ENCODE measurements at regions not wholly inside any gene's neighbourhood (a gene's known extent, or its start where the extent isn't known, plus 50 kb on each side); places are given as distances from the start of the nearest gene placed in this dataset.

DNA sequence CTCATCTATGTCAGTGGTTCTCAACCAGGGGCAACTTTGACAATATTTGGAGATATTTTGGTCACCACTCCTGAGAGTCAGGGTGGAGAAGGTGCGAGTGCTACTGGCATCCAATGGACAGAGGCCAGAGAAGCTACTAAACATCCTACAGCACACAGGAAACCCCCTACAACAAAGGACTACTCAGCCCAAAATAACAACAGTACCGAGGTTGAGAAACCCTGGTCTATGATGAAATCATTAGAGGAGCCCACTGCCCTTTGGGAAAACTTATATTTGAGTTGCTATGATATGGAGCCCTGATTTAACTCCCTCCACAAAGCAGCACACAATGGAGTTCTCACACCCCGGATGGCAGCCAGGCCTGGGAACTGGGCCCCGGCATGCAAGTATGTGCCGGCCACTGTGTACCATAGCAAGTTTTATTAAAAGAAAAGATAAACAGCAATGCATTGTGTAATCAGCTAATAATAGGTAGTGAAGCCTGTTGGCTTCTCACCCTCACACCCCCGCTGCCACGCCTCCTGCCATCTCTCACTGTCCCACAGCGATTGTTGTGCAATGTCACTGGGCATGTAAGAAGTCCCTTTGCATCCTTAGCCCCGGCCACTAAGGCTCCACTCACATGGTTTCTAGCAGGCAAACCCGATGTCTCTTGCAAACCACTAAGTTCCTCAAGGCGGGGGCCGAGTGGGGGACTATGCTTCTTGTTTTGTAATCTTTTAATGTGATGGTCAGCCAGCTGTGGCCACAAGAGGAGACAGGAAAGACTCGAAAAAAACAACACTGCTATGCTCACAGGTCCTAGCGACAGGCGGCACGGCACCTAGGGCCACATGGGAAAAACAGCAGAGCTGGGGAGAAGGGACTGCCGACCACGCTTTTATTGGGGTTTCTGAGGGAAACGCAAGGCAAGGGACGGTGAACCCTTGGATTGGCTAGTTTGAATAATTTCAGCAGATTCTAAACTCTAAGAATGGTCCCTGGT lies 110.0 kb downstream of the AQP9 start:
- H3K4me3 ChIP-seq (ENCODE audit: low read depth, poor library complexity, severe bottlenecking): no peak overlapping the region
- WGBS, 2 donors: 85 to 86% methylated on average over 20 of the region's 20 CpGs
- intact Hi-C loops (cut with DNase I; ENCODE audit: low total_unique reads): no loop called here
- no peak for TF ChIP-seq POLR2A (IDR thresholded peaks at IDR 0.05)
- TF ChIP-seq, protein P1, sequence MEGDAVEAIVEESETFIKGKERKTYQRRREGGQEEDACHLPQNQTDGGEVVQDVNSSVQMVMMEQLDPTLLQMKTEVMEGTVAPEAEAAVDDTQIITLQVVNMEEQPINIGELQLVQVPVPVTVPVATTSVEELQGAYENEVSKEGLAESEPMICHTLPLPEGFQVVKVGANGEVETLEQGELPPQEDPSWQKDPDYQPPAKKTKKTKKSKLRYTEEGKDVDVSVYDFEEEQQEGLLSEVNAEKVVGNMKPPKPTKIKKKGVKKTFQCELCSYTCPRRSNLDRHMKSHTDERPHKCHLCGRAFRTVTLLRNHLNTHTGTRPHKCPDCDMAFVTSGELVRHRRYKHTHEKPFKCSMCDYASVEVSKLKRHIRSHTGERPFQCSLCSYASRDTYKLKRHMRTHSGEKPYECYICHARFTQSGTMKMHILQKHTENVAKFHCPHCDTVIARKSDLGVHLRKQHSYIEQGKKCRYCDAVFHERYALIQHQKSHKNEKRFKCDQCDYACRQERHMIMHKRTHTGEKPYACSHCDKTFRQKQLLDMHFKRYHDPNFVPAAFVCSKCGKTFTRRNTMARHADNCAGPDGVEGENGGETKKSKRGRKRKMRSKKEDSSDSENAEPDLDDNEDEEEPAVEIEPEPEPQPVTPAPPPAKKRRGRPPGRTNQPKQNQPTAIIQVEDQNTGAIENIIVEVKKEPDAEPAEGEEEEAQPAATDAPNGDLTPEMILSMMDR (IDR thresholded peaks at IDR 0.05): no peak
- DNase-seq (ENCODE audit: low spot score in 2 of 2): peak; percentile 61 to 88

DNA sequence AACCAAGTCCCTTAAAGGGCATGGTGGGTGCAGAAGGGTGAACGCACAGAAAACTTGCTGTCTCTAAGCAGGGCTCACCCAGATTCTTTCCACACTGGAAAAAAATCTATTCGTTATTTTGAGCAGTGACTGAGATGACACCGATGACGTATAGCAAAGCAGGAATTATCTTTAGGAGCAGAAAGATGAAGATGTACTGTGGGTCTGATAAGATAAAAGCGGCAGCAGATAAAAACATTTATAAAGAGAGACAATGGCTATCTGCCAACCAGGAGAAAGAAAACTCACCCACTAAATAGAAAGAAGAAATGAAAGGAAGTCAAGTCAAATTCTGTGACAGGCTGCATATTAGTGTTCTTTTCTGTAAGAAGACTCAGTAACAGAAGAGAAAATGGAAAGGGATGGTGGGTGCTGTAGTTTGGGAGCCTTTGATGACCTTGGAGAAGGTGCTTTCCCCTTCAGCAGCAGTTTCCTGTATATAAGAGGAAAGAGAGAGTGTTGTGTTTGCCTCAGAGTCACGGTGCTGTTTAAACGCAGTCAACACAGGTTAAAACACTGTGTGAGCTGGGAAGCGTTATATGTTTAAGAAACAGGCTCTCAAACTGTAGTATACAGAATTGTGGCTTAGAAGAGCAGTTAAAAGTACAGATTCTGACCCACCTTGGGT lies 111.6 kb downstream of the AQP9 start:
- WGBS, 2 donors: 70 to 73% methylated on average over 8 of the region's 8 CpGs

DNA sequence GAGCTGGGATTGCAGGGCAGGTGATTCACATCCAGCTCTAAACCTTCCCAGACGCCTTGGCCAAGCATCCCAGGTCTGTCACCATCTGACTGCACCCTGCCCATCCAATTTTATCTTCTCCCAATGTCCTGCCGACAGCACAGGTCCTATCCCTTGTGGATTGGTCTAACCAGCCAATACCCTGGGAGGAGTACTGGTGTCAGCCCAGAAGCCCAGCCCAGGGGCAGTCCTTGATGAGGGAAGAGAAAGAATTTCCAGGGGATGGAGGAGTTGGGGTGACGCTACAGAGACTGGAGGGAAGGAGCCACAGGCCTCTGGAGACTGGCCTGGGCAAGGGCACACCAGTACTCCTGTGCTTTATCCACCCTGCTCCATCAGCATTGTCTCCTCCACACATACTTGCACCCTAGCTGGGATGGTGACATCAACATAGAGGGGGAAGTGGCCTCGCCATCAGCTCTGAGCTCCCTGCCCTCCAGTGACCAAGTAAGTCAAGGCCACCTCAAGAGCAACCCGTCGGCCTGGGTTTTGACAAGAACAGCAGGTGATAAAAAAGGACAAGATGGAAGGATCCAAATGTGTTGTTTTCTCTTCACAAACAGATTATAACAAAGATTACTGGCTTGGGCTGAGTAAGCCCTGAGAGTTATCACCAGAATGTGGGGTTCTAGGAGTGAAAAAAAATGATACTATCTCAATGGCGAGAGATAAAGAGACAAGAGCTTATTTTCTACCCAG lies 114.6 kb downstream of the AQP9 start:
- TF ChIP-seq POLR2A (IDR thresholded peaks at IDR 0.05): no peak
- TF ChIP-seq, protein P1 (IDR thresholded peaks at IDR 0.05): no peak
- no peak overlapping the region for H3K4me3 ChIP-seq (ENCODE audit: low read depth, poor library complexity, severe bottlenecking)
- 91 to 97% methylated on average over 7 of the region's 7 CpGs for WGBS, 2 donors
- DNase-seq (ENCODE audit: low spot score in 2 of 2): no peak
- intact Hi-C loops (cut with DNase I; ENCODE audit: low total_unique reads): no loop called here

More for the DNA sequence above, 111.6 kb downstream of the AQP9 start:
- no peak for DNase-seq (ENCODE audit: low spot score in 2 of 2)
- H3K4me3 ChIP-seq (ENCODE audit: low read depth, poor library complexity, severe bottlenecking): no peak overlapping the region
- TF ChIP-seq, protein P1 (IDR thresholded peaks at IDR 0.05): no peak
- no peak for TF ChIP-seq POLR2A (IDR thresholded peaks at IDR 0.05)
- intact Hi-C loops (cut with DNase I; ENCODE audit: low total_unique reads): no loop called here

DNA sequence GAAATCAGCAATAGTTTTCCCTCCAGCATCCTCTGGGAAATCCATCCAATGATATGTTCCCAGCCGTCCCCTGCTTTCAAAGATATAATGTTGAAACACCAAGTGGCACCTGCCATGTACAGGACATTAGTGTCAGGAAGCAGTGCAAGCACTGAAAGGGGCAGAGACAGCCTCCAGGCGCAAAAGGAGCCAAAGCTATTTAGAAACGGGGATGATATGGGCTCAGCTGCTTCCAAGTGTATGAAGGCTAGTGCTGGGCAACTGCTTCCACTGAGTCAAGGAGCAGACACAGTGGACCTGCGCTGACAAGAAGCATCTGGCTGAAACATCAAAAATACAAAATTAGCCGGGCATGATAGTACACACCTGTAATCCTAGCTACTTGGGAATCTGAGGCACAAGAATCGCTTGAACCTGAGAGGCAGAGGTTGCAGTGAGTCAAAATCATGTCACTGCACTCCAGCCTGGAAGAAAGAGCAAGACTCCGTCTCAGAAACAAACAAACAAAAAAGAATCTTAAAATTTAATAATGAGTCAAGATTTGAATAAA lies 119.7 kb downstream of the AQP9 start:
- TF ChIP-seq, protein P1 (IDR thresholded peaks at IDR 0.05): no peak
- TF ChIP-seq POLR2A (IDR thresholded peaks at IDR 0.05): no peak
- WGBS, 2 donors: 68 to 72% methylated on average over 7 of the region's 7 CpGs
- DNase-seq (ENCODE audit: low spot score in 2 of 2): no peak
- no peak overlapping the region for H3K4me3 ChIP-seq (ENCODE audit: low read depth, poor library complexity, severe bottlenecking)
- intact Hi-C loops (cut with DNase I; ENCODE audit: low total_unique reads): no loop called here

DNA sequence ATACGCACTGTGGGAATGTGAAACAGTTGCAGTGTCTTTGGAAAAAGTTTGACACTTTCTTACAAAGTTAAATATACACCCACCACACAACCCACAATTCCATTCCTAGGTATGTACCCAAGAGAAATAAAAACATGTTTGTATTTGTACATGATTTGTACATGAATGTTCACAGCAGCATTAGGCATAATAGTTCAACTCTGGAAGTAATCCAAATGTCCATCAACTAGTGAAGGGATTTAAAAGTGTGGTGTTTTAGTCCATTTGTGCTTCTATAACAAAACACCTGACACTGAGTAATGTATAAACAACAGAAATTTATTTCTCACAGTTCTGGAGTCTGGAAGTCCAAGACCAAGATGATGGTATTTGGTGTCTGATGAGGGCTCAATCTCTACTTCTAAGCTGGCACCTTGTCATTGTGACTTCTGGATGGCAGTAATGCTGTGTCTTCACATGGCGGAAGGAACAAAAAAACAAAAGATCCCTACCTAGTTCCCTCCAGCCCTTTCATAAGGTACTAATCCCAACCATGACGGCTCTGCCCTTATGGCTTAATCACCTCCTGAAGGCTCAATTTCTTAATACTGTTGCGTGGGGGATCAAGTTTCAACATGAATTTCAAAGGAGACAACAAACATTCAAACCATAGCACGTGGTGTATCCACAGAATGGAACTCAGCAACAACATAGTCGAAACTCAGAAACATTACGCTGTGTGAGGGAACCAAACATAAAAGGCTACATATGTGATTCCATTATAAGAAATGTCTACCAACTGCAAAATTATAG lies 120.5 kb downstream of the AQP9 start:
- DNase-seq (ENCODE audit: low spot score in 2 of 2): no peak
- no peak overlapping the region for H3K4me3 ChIP-seq (ENCODE audit: low read depth, poor library complexity, severe bottlenecking)
- TF ChIP-seq POLR2A (IDR thresholded peaks at IDR 0.05): no peak
- TF ChIP-seq, protein P1 (IDR thresholded peaks at IDR 0.05): no peak
- 51 to 59% methylated on average over 7 of the region's 7 CpGs for WGBS, 2 donors
- intact Hi-C loops (cut with DNase I; ENCODE audit: low total_unique reads): no loop called here
